ENCODE measurements at regions not wholly inside any gene's neighbourhood (a gene's known extent, or its start where the extent isn't known, plus 50 kb on each side); places are given as distances from the start of the nearest gene placed in this dataset.

- Histone ChIP-seq H2AFZ (ENCODE audit: low read length) (no peak overlapping the region), H3K27me3 (replicated peaks in 1 of 4; ENCODE audit: control insufficient read depth in 3 of 4, extremely low read depth in 1 of 4, insufficient read depth in 3 of 4, low read length in 3 of 4) (no peaks in the 10 kb centered on the region), H2BK12ac (ENCODE audit: low read depth, low read length) (no peak overlapping the region), H4K8ac (ENCODE audit: extremely low read depth, insufficient read depth, low read length) (no peak overlapping the region), H3K4me3 (ENCODE audit: extremely low read depth in 1 of 4, insufficient read depth in 2 of 4, low read depth in 3 of 4, low read length in 4 of 4) (no peak overlapping the region), H3K79me1 (ENCODE audit: low read depth, low read length) (no peaks in the 10 kb centered on the region), H3K9ac (replicated peaks in 1 of 4; ENCODE audit: extremely low read depth in 1 of 4, low read depth in 3 of 4, low read length in 3 of 4) (no peak overlapping the region), H4K20me1 (replicated peaks in 1 of 2; ENCODE audit: control insufficient read depth in 1 of 2, insufficient read depth in 2 of 2, low read length in 2 of 2) (no peaks in the 10 kb centered on the region), H3K36me3 (ENCODE audit: control insufficient read depth in 2 of 4, insufficient read depth in 4 of 4, low read length in 3 of 4) (no peaks in the 10 kb centered on the region), H3K56ac (replicated peaks; ENCODE audit: insufficient read length, low read depth, low read length) (no peak overlapping the region), H3K79me2 (ENCODE audit: control insufficient read depth in 1 of 2, insufficient read depth in 2 of 2, low read length in 2 of 2) (no peaks in the 10 kb centered on the region), H4K91ac (replicated peaks; ENCODE audit: insufficient read length, low read length) (no peak overlapping the region), H3K14ac (ENCODE audit: insufficient read length) (no peak overlapping the region), H2BK120ac (replicated peaks; ENCODE audit: low read depth, low read length) (no peak overlapping the region), H3K27ac (ENCODE audit: low read depth, low read length) (no peak overlapping the region), H2BK5ac (ENCODE audit: low read depth, low read length) (no peak overlapping the region), H3K4ac (replicated peaks; ENCODE audit: insufficient read length, low read depth, low read length) (no peak overlapping the region), H3K23ac (ENCODE audit: insufficient read length) (no peak overlapping the region), H3K18ac (ENCODE audit: extremely low read depth, low read length) (no peak overlapping the region), H3K23me2 (ENCODE audit: low read depth, low read length) (no peaks in the 10 kb centered on the region), H4K5ac (ENCODE audit: insufficient read length, low read depth, low read length) (no peak overlapping the region), H2BK20ac (ENCODE audit: low read length) (no peak overlapping the region), H2BK15ac (ENCODE audit: low read length) (no peak overlapping the region), H3K4me1 (replicated peaks in 1 of 4; ENCODE audit: control insufficient read depth in 3 of 4, insufficient read depth in 4 of 4, low read length in 3 of 4) (peaks cover 0 to 5% (median 3%) of the 10 kb centered on the region in 4 experiments; a peak in 4 of 7 replicates), H2AK5ac (ENCODE audit: low read depth, low read length) (no peak overlapping the region), H3K4me2 (ENCODE audit: insufficient read depth in 1 of 2, low read depth in 2 of 2, low read length in 2 of 2) (no peak overlapping the region), H3K9me3 (ENCODE audit: insufficient read depth in 2 of 2, low read depth in 1 of 2, low read length in 1 of 2) (no peaks in the 10 kb centered on the region)
- no peak for TF ChIP-seq SAP30 (IDR thresholded peaks at IDR 0.05; ENCODE audit: insufficient read depth, insufficient replicate concordance, low read length)
- no peak for TF ChIP-seq TAF1 (IDR thresholded peaks at IDR 0.05; ENCODE audit: low read depth, low read length)
- no peak for TF ChIP-seq SP4 (IDR thresholded peaks at IDR 0.05; ENCODE audit: low read length)
- no peak for TF ChIP-seq FOSL1 (IDR thresholded peaks at IDR 0.05; ENCODE audit: insufficient read depth, low read depth, low read length)
- no peak for TF ChIP-seq ASH2L (IDR thresholded peaks at IDR 0.05; ENCODE audit: low read length)
- no peak for TF ChIP-seq HDAC6 (IDR thresholded peaks at IDR 0.05; ENCODE audit: low read depth, low read length)
- TF ChIP-seq CHD2 (IDR thresholded peaks at IDR 0.05; ENCODE audit: low read length): no peak
- no peak for TF ChIP-seq EP300 (IDR thresholded peaks at IDR 0.05; ENCODE audit: borderline replicate concordance in 1 of 2, low read depth in 2 of 2, low read length in 2 of 2)
- no peak for TF ChIP-seq JUND (IDR thresholded peaks at IDR 0.05; ENCODE audit: low read length)
- FAIRE-seq: no peak
- no peak for DNase-seq (ENCODE audit: low read depth in 1 of 2, low spot score in 2 of 2)
- ChIA-PET POLR2A (ENCODE audit: partially characterized antibody) (no interaction called here), CTCF (ENCODE audit: partially characterized antibody) (interaction anchor here (2.2 kb wide), 1 partner anchor 19 kb away, joined by 9 read pairs; no protein-coding TSS in a partner anchor)
- WGBS, 2 experiments (ENCODE audit: extremely low coverage in 1 of 2, insufficient coverage in 1 of 2, insufficient read length in 1 of 2, insufficient replicate concordance in 2 of 2, low coverage in 1 of 2, low lambda C conversion rate in 2 of 2, missing lambda C conversion rate in 1 of 2): 71% methylated on average over 3 of the region's 3 CpGs; no CpG with 5 or more reads in 1 of the 2 experiments
Observed at GRCh38 chr2:122081751-122082150, 326.3 kb downstream of the TSN start.
